CD14-positive monocyte (primary cell): ENCODE measurements at regions not wholly inside any gene's neighbourhood (a gene's known extent, or its start where the extent isn't known, plus 50 kb on each side); places are given as distances from the start of the nearest gene placed in this dataset.

Source experiments
- DNase-seq, 3 donors: peaks; one replicate each; pipeline ENCODE4 v3.0.0-alpha.2; 2011 to 2022
- H2AFZ ChIP-seq: 2 replicates; pipeline ENCODE4 v1.6.0; 2012; ENCODE audit warnings: mild to moderate bottlenecking, low read depth, low read length, inconsistent platforms; ENCODE audit not compliant: insufficient read depth, poor library complexity, severe bottlenecking
- H3K27ac ChIP-seq, 2 donors: 1 replicate in 1 of 2; 2 replicates in 1 of 2; pipeline ENCODE4 v1.5.1; 2012 to 2013; ENCODE audit warnings: low read length in 2 of 2, control low read depth in 1 of 2, inconsistent platforms in 1 of 2, low read depth in 1 of 2, mild to moderate bottlenecking in 1 of 2
- H3K27me3 ChIP-seq, 2 donors: one replicate each; pipeline versions ENCODE4 v1.6.0 to v1.6.1; 2011 to 2013; ENCODE audit warnings: low read length in 2 of 2; ENCODE audit not compliant: control insufficient read depth in 2 of 2, insufficient read depth in 2 of 2
- H3K36me3 ChIP-seq, 2 donors: replicated peaks in 1 of 2; 1 replicate in 1 of 2; 2 replicates in 1 of 2; pipeline versions ENCODE4 v1.5.1 to v1.6.1; 2012 to 2013; ENCODE audit warnings: low read length in 2 of 2, control low read depth in 1 of 2, inconsistent platforms in 1 of 2, mild to moderate bottlenecking in 1 of 2; ENCODE audit not compliant: insufficient read depth in 2 of 2, control insufficient read depth in 1 of 2
- H3K4me1 ChIP-seq, 2 donors: 1 replicate in 1 of 2; 2 replicates in 1 of 2; pipeline versions ENCODE4 v1.5.1 to v1.6.1; 2012 to 2013; ENCODE audit warnings: low read length in 2 of 2, control low read depth in 1 of 2, inconsistent platforms in 1 of 2, mild to moderate bottlenecking in 1 of 2, moderate library complexity in 1 of 2; ENCODE audit not compliant: insufficient read depth in 2 of 2, control insufficient read depth in 1 of 2
- H3K4me2 ChIP-seq: replicated peaks from 2 replicates; pipeline ENCODE3; 2012; ENCODE audit warnings: low read length, moderate library complexity, mild to moderate bottlenecking; ENCODE audit not compliant: poor library complexity, severe bottlenecking; ENCODE audit errors: extremely low read depth
- H3K4me3 ChIP-seq, 3 experiments: fragments of 200-600 bp in 1 of 3; sonication (generic) in 1 of 3; replicated peaks in 1 of 3; 1 replicate in 2 of 3; 2 replicates in 1 of 3; pipeline ENCODE4 v1.5.1; 2011 to 2013; ENCODE audit warnings: low read length in 3 of 3, mild to moderate bottlenecking in 3 of 3, control low read depth in 2 of 3, low read depth in 2 of 3, inconsistent platforms in 1 of 3, moderate library complexity in 1 of 3
- H3K79me2 ChIP-seq: 2 replicates; pipeline ENCODE4 v1.6.0; 2012; ENCODE audit warnings: mild to moderate bottlenecking, control low read depth, inconsistent platforms, low read length, moderate library complexity; ENCODE audit not compliant: insufficient read depth
- H3K9ac ChIP-seq: 2 replicates; pipeline ENCODE4 v1.6.0; 2017; ENCODE audit warnings: low read length, mild to moderate bottlenecking; ENCODE audit not compliant: insufficient read depth, poor library complexity, severe bottlenecking
- H3K9me3 ChIP-seq, 2 donors: replicated peaks in 1 of 2; 1 replicate in 1 of 2; 2 replicates in 1 of 2; pipeline versions ENCODE4 v1.5.1 to v1.6.1; 2012 to 2013; ENCODE audit warnings: low read length in 2 of 2, control low read depth in 1 of 2; ENCODE audit not compliant: control insufficient read depth in 1 of 2, insufficient read depth in 1 of 2
- H4K20me1 ChIP-seq: 2 replicates; pipeline ENCODE4 v1.6.0; 2012; ENCODE audit warnings: mild to moderate bottlenecking, low read length, control low read depth, moderate library complexity; ENCODE audit not compliant: insufficient read depth
- H3K27ac Mint-ChIP-seq, 7 donors: one replicate each; pipeline ENCODE4 v1.8.0; 2020; ENCODE audit warnings: mild to moderate bottlenecking in 7 of 7, mixed read lengths in 7 of 7, moderate library complexity in 6 of 7, inconsistent platforms in 2 of 7
- H3K27me3 Mint-ChIP-seq, 3 donors: one replicate each; pipeline ENCODE4 v1.8.0; 2021 to 2022; ENCODE audit warnings: low read depth in 3 of 3, mild to moderate bottlenecking in 3 of 3, mixed read lengths in 3 of 3, moderate library complexity in 3 of 3, inconsistent platforms in 1 of 3
- H3K36me3 Mint-ChIP-seq, 2 donors: one replicate each; pipeline ENCODE4 v1.8.0; 2020; ENCODE audit warnings: mixed read lengths in 2 of 2, inconsistent platforms in 1 of 2, mild to moderate bottlenecking in 1 of 2
- H3K4me1 Mint-ChIP-seq: one replicate; pipeline ENCODE4 v1.8.0; 2020; ENCODE audit warnings: mild to moderate bottlenecking, mixed read lengths
- H3K4me3 Mint-ChIP-seq, 2 donors: one replicate each; pipeline ENCODE4 v1.8.0; 2020; ENCODE audit warnings: mild to moderate bottlenecking in 2 of 2, mixed read lengths in 2 of 2, moderate library complexity in 1 of 2
- H3K9me3 Mint-ChIP-seq, 7 donors: one replicate each; pipeline ENCODE4 v1.8.0; 2020 to 2022; ENCODE audit warnings: mixed read lengths in 7 of 7, mild to moderate bottlenecking in 6 of 7, moderate library complexity in 6 of 7, inconsistent platforms in 2 of 7
- CTCF ChIP-seq: fragments of 200-600 bp; IDR thresholded peaks from one replicate; pipeline ENCODE4 v1.8.0; 2022; ENCODE audit warnings: antibody characterized with exemption, mild to moderate bottlenecking
- WGBS: methylation state at CpG from one replicate; pipeline ENCODE4 v1.1.5; 2013; ENCODE audit warnings: missing lambda C conversion rate; ENCODE audit not compliant: insufficient coverage; 5-methylcytosine and 5-hydroxymethylcytosine counted together
- intact Hi-C, 2 donors: fragments of 100-400 bp; cut with micrococcal nuclease; formaldehyde crosslinking; loops; one replicate each; pipeline versions ENCODE4 v1.15.0 to v1.15.1; 2023

- Histone ChIP-seq H3K27me3 (no peaks in the 10 kb centered on the region), H3K4me2 (no peak overlapping the region), H3K79me2 (no peaks in the 10 kb centered on the region), H2AFZ (no peak overlapping the region), H4K20me1 (no peaks in the 10 kb centered on the region), H3K9me3 (no peaks in the 10 kb centered on the region), H3K36me3 (no peaks in the 10 kb centered on the region), H3K9ac (no peak overlapping the region), H3K27ac (no peak overlapping the region), H3K4me1 (no peaks in the 10 kb centered on the region), H3K4me3 (no peak overlapping the region)
- Mint-ChIP-seq H3K36me3 (no peaks in the 10 kb centered on the region), H3K27me3 (peaks cover 0 to 4% (median 0%) of the 10 kb centered on the region in 3 donors), H3K4me3 (no peak overlapping the region), H3K9me3 (peaks cover 0 to 2% (median 0%) of the 10 kb centered on the region in 7 donors), H3K27ac (no peak overlapping the region), H3K4me1 (no peaks in the 10 kb centered on the region)
- intact Hi-C loops: no loop called here
- no peak for TF ChIP-seq CTCF
- no peak for DNase-seq
- WGBS: 100% methylated on average over 2 of the region's 3 CpGs
These were observed 394.0 kb upstream of the B3GALT2 start for GRCh38 chr1:193580419-193580818.

DNA sequence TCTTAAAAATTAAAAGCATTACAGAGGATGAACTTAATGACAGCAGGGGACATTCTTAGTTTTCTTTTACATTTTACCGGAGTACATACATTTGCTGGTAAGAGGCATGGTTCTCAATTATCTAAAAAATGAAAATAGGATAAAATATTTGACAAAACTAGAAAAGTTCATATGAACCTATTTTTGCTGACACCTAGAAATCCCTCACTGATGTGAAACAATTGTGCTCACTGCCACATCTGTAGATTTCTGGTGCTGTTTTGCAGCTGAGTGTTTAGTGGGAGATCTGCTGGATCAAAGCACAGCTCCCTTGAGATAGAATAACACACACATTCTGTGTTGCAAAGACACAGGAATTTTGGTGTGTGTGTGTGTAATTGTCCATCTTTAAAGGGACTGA, 392.9 kb upstream of the B3GALT2 start:
- WGBS: no CpG with 5 or more reads among the region's 1 CpG
- Mint-ChIP-seq H3K4me3 (no peak overlapping the region), H3K36me3 (no peaks in the 10 kb centered on the region), H3K9me3 (peaks cover 0 to 2% (median 0%) of the 10 kb centered on the region in 7 donors), H3K27ac (no peak overlapping the region), H3K27me3 (peaks cover 0 to 4% (median 0%) of the 10 kb centered on the region in 3 donors), H3K4me1 (no peaks in the 10 kb centered on the region)
- no peak overlapping the region for H3K4me3 ChIP-seq
- DNase-seq: no peak
- no peaks in the 10 kb centered on the region for H3K36me3 ChIP-seq
- H2AFZ ChIP-seq: no peak overlapping the region
- no peak overlapping the region for H3K27ac ChIP-seq
- no peaks in the 10 kb centered on the region for H4K20me1 ChIP-seq
- no peak overlapping the region for H3K9ac ChIP-seq
- intact Hi-C loops: no loop called here
- no peak overlapping the region for H3K4me2 ChIP-seq
- H3K27me3 ChIP-seq: no peaks in the 10 kb centered on the region
- H3K4me1 ChIP-seq: no peaks in the 10 kb centered on the region
- no peak for TF ChIP-seq CTCF
- H3K79me2 ChIP-seq: no peaks in the 10 kb centered on the region
- no peaks in the 10 kb centered on the region for H3K9me3 ChIP-seq
